ENCODE measurements at regions not wholly inside any gene's neighbourhood (a gene's known extent, or its start where the extent isn't known, plus 50 kb on each side); places are given as distances from the start of the nearest gene placed in this dataset.

GRCh38 chr14:85146779-85147178 is 383.2 kb upstream of the FLRT2 start:
- TF ChIP-seq EZH2 (IDR thresholded peaks at IDR 0.05; ENCODE audit: insufficient read depth, poor library complexity, severe bottlenecking): no peak
- no peak for TF ChIP-seq EZH2phosphoT487 (IDR thresholded peaks at IDR 0.05; ENCODE audit: insufficient read depth, low read depth)
